ENCODE measurements at regions not wholly inside any gene's neighbourhood (a gene's known extent, or its start where the extent isn't known, plus 50 kb on each side); places are given as distances from the start of the nearest gene placed in this dataset.
"Not testable (repeated sequence)": the region's sequence is repeated elsewhere in the genome, so short reads cannot be mapped to it uniquely, and the experiment has no call there.

GRCh38 chr7:138316421-138317043 lies 143.5 kb upstream of the TRIM24 start:
- DNase-seq (ENCODE audit: extremely low spot score, unreplicated experiment): no peak
- no peaks in the 10 kb centered on the region for H3K36me3 Mint-ChIP-seq (ENCODE audit: unreplicated experiment)
- H3K9me3 Mint-ChIP-seq (ENCODE audit: unreplicated experiment): peaks cover 10% of the 10 kb centered on the region
- H3K4me3 Mint-ChIP-seq (ENCODE audit: unreplicated experiment): no peak overlapping the region
- no peak for TF ChIP-seq CTCF (IDR thresholded peaks at IDR 0.05)
- H3K4me1 Mint-ChIP-seq (ENCODE audit: unreplicated experiment): peaks cover 7% of the 10 kb centered on the region
- no peak overlapping the region for H3K27ac Mint-ChIP-seq (ENCODE audit: unreplicated experiment)
- no peaks in the 10 kb centered on the region for H3K27me3 Mint-ChIP-seq (ENCODE audit: unreplicated experiment)

- H3K9me3 Mint-ChIP-seq (ENCODE audit: unreplicated experiment): peaks cover 10% of the 10 kb centered on the region
- H3K4me3 Mint-ChIP-seq (ENCODE audit: unreplicated experiment): no peak overlapping the region
- H3K36me3 Mint-ChIP-seq (ENCODE audit: unreplicated experiment): no peaks in the 10 kb centered on the region
- H3K4me1 Mint-ChIP-seq (ENCODE audit: unreplicated experiment): peaks cover 7% of the 10 kb centered on the region
- H3K27ac Mint-ChIP-seq (ENCODE audit: unreplicated experiment): no peak overlapping the region
- H3K27me3 Mint-ChIP-seq (ENCODE audit: unreplicated experiment): no peaks in the 10 kb centered on the region
- no peak for DNase-seq (ENCODE audit: extremely low spot score, unreplicated experiment)
- no peak for TF ChIP-seq CTCF (IDR thresholded peaks at IDR 0.05)
Observed at GRCh38 chr7:138317044-138317596, 142.9 kb upstream of the TRIM24 start.

- Mint-ChIP-seq H3K27ac (ENCODE audit: unreplicated experiment) (no peak overlapping the region), H3K4me3 (ENCODE audit: unreplicated experiment) (no peak overlapping the region), H3K4me1 (ENCODE audit: unreplicated experiment) (no peaks in the 10 kb centered on the region), H3K27me3 (ENCODE audit: unreplicated experiment) (no peaks in the 10 kb centered on the region), H3K9me3 (ENCODE audit: unreplicated experiment) (peaks cover 24% of the 10 kb centered on the region), H3K36me3 (ENCODE audit: unreplicated experiment) (no peaks in the 10 kb centered on the region)
- TF ChIP-seq CTCF (IDR thresholded peaks at IDR 0.05): no peak
- DNase-seq (ENCODE audit: extremely low spot score, unreplicated experiment): peak; percentile 54
Observed at GRCh38 chr7:138324941-138325340, 135.1 kb upstream of the TRIM24 start.

- H3K4me3 Mint-ChIP-seq (ENCODE audit: unreplicated experiment): no peak overlapping the region
- H3K27me3 Mint-ChIP-seq (ENCODE audit: unreplicated experiment): no peaks in the 10 kb centered on the region
- H3K4me1 Mint-ChIP-seq (ENCODE audit: unreplicated experiment): no peaks in the 10 kb centered on the region
- H3K9me3 Mint-ChIP-seq (ENCODE audit: unreplicated experiment): peaks cover 28% of the 10 kb centered on the region
- TF ChIP-seq CTCF (IDR thresholded peaks at IDR 0.05): no peak
- no peak overlapping the region for H3K27ac Mint-ChIP-seq (ENCODE audit: unreplicated experiment)
- H3K36me3 Mint-ChIP-seq (ENCODE audit: unreplicated experiment): no peaks in the 10 kb centered on the region
- no peak for DNase-seq (ENCODE audit: extremely low spot score, unreplicated experiment)
Observed at GRCh38 chr7:138325434-138325833, 134.6 kb upstream of the TRIM24 start.

GRCh38 chr7:138328215-138328614 lies 131.8 kb upstream of the TRIM24 start:
- Mint-ChIP-seq H3K27ac (ENCODE audit: unreplicated experiment) (no peak overlapping the region), H3K9me3 (ENCODE audit: unreplicated experiment) (peaks cover 35% of the 10 kb centered on the region), H3K36me3 (ENCODE audit: unreplicated experiment) (no peaks in the 10 kb centered on the region), H3K4me3 (ENCODE audit: unreplicated experiment) (no peak overlapping the region), H3K4me1 (ENCODE audit: unreplicated experiment) (no peaks in the 10 kb centered on the region), H3K27me3 (ENCODE audit: unreplicated experiment) (no peaks in the 10 kb centered on the region)
- DNase-seq (ENCODE audit: extremely low spot score, unreplicated experiment): no peak
- TF ChIP-seq CTCF (IDR thresholded peaks at IDR 0.05): no peak

GRCh38 chr7:138332850-138333249 lies 127.2 kb upstream of the TRIM24 start:
- not testable (repeated sequence) for H3K27me3 Mint-ChIP-seq (ENCODE audit: unreplicated experiment); DNase-seq (ENCODE audit: extremely low spot score, unreplicated experiment); H3K4me1 Mint-ChIP-seq (ENCODE audit: unreplicated experiment); H3K4me3 Mint-ChIP-seq (ENCODE audit: unreplicated experiment); H3K36me3 Mint-ChIP-seq (ENCODE audit: unreplicated experiment); H3K27ac Mint-ChIP-seq (ENCODE audit: unreplicated experiment)
- peaks cover 30% of the 10 kb centered on the region for H3K9me3 Mint-ChIP-seq (ENCODE audit: unreplicated experiment)
